Activated CD4-positive, alpha-beta T cell treated with anti-CD3 and anti-CD28 coated beads, Interleukin-2, amount 50 U/mL, for 24 hours (primary cell): ENCODE measurements at regions not wholly inside any gene's neighbourhood (a gene's known extent, or its start where the extent isn't known, plus 50 kb on each side); places are given as distances from the start of the nearest gene placed in this dataset.

Experiments used
- DNase-seq, 2 donors: peaks; one replicate each; pipeline ENCODE4 v3.0.0-alpha.2; 2020; ENCODE audit warnings: low read depth in 1 of 2, low spot score in 1 of 2

DNA sequence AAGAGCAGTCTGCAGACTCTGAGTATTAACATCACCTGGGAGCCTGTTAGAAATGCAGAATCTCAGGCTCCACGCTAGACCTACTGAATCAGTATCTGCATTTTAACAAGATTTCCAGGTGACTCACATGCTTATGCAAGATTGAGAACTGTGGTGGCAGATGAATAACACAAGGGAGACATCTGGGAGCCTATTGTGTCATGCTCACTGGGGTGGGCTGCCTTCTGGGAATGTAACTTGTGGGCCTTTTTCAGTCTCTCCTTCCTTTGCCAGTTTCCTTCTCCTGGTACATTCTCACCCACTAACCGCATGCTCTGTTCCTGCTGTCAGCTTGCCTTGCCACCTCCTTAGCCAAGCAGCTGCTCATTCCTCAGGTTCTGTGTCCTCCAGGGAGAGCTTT lies 176.6 kb upstream of the C9orf72 start:
- no peak for DNase-seq

DNA sequence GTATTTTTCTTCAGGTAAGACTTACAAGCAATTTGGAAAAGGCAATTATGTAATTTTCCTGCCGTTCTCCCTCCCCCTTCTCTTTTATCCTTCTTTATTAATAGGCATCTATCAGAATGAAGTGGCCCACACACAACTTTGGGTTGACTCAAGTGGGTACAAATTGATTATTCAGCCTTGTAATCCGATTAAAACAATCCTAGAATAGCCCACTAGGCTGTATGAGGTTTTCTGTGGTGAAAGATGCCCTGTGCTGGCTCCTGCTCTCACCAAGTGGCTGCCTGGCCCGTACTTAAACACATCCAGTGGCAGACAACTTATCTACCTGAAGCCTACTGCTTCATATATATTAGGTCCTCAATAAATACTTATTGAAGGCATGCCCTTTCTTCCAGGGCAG lies 177.3 kb upstream of the C9orf72 start:
- no peak for DNase-seq

- no peak for DNase-seq
Observed at GRCh38 chr9:27752069-27752468, 178.8 kb upstream of the C9orf72 start.

GRCh38 chr9:27755846-27756245 lies 182.6 kb upstream of the C9orf72 start:
- no peak for DNase-seq

DNA sequence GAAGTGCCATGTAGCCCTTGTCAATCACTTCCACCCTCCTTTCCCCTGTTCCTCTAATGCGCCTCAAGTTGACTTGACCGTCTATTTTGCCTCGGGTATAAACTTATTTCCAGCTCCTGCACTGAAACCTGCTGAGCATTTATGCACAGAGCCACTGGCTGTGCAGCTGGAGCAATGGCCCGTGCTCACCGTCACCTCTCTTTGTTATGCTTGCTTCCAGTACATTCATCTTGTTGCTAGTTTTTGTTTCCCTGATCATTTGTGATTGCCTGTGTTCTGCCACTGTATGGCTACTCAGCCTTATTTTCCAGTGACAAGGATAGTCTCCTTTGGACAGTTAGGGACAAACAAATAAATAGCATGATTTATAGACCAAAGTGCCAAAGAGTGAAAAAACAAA lies 183.1 kb upstream of the C9orf72 start:
- DNase-seq: no peak

- DNase-seq: no peak
Observed at GRCh38 chr9:27763831-27764230, 190.6 kb upstream of the C9orf72 start.

GRCh38 chr9:27765266-27766072 lies 192.2 kb upstream of the C9orf72 start:
- no peak for DNase-seq

DNA sequence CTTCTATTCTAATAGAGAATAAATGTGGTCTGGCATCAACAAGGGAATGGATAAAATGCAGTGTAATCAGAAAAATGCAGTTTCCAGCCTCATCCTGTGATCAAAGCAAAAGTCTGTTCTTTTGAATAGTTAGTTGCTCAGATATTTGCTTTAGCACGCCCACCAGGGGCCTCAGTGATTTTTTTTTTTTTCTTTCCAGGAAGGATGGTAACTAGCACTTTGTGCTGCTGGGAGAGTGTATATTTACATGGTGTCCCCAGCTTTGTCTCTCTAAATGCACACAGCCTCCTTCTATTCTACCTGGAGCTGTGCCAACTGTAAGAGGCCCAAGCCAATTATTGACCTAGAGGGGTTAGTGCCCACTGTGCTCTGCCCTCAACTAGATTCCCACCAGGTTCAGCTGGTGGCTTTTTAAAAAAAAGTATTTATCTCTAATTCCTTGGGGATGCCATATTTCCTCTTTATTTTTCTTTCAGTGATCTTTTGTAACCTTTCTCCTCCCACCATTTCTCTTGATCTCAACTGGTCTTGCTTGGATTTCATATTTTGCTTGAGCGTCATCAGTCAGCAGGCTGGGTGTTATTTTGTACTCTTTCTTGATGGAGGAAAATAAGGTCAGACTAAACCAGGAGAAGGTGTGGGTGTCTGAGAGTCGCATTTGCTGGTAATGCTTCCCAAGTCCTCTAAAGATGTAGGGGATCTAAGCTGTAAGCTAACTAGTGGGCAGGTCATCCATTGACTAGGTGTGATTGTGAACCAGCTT lies 193.0 kb upstream of the C9orf72 start:
- DNase-seq: no peak

DNA sequence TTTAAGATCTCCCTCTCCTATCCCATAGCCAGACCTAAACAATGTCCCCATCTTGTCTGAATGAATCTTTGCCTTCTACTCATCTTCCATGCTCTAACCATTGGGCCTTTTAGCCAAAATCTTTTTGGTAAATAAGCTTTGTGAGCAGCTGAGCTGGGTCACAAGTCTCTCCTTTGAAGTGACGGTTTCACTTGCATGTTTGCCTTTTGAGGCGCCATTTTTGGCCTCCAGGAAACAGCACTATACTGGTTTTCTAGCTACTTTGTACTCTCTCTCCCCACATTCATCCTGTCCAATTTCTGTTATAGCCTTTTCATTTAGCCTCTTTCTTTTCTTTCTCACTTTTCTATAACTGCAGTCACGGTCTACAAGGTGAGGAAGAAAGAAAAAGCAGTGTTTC lies 195.5 kb upstream of the C9orf72 start:
- DNase-seq: no peak

GRCh38 chr9:27770541-27770940 lies 197.3 kb upstream of the C9orf72 start:
- no peak for DNase-seq

- no peak for DNase-seq
Observed at GRCh38 chr9:27771803-27772545, 198.7 kb upstream of the C9orf72 start.

DNA sequence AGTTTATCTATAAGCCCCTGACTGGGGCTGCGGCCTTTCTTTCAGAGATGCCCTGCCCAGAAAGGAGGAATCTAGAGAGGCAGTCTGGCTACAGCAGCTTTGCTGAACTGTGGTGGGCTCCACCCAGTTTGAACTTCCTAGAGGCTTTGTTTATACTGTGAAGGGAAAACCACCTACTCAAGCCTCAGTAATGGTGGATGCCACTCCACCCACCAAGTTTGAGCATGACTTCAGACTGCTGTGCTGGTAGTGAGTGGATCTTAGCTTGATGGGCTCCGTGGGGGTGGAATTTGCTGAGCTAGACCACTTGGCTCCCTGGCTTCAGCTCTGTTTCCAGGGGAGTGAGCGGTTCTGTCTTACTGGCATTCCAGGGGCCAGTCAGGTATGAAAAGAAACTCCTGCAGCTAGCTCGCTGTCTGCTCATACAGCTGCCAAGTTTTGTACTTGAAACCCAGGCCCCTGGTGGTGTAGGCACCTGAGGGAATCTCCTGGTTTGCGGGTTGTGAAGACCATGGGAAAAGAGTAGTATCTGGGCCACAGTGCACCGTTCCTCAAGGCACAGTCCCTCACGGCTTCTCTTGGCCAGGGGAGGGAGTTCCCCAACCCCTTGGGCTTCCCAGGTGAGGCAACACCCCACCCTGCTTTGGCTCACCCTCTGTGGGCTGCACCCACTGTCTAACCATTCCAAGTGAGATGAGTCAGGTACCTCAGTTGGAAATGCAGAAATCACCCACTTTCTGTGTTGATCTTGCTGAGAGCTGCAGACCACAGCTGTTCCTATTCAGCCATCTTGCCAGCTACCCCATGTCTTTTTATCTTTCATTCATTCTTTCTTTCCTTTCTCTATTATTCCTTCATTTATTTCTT lies 211.8 kb upstream of the C9orf72 start:
- no peak for DNase-seq

DNA sequence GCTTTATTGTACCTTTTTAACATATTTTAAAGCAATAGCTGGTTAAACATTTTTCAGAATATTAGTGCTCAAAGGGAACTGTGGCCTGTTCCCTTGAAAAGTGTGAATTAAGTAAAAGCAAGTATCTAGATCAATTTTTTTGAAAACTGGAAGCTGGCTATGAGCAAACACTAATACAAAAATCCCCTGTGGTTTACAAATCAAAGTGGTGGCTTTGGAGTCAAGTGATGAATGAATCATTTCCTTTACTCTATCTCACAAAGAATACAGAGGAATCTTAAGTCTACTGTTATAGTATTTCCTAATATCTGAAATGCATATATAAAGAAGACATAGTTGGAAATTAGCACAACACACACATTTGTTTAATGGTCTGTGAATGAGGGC lies 212.4 kb upstream of the C9orf72 start:
- no peak for DNase-seq

- DNase-seq: no peak
Observed at GRCh38 chr9:27787891-27788290, 214.6 kb upstream of the C9orf72 start.

- DNase-seq: no peak
Observed at GRCh38 chr9:27791311-27791710, 218.0 kb upstream of the C9orf72 start.

DNA sequence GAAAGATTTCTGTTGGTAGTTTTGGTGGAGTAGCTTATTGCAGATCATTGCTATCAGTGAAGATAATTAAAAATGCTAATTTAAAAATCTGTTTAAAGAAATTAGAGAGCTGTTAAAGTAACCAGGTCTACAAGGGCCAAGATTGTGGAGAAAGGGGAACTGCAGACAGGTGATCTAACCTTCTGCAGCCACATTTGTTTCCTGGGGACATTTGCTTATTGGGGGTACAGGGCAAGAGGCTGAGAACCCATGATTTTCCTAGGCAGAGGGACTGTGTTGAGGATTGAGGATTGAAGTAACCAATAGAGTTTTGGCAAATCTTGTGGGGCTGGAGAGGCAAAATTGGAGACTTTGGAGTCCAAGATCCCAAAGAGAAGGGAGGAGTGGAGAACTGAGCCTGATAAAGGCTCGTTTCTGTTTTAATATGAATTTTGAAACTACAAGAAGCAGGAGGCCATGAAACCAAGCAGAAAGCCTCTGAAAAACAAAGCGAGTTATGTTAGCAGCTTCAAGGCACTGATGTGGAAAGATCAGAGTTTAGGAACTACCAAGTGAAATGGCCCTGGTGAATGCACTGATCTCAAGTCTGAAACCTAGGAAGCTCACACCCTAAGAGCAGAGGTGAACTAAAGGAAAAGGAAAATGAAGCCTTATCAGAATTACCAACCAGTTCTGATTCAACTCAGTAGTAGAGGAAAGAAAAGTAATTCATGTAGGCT lies 219.8 kb upstream of the C9orf72 start:
- DNase-seq: no peak

- no peak for DNase-seq
Observed at GRCh38 chr9:27799326-27799725, 226.0 kb upstream of the C9orf72 start.

DNA sequence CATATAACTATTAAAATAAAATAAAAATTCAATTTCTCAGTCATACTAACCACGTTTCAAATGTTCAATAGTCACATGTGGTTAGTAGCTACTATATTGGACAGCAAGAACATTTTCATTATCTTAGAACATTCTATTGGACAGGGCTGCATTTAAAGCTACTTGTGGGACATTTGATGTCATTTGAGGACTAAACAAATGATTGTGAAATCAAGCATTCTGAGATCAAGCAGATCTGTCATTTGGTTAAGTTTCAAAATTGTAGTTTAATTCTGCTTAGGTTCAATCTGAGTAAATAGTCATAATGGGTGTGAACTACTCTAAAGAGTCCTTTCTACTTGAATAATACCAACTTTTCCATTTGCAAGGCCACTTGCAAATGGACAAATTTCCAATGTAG lies 226.9 kb upstream of the C9orf72 start:
- no peak for DNase-seq

DNA sequence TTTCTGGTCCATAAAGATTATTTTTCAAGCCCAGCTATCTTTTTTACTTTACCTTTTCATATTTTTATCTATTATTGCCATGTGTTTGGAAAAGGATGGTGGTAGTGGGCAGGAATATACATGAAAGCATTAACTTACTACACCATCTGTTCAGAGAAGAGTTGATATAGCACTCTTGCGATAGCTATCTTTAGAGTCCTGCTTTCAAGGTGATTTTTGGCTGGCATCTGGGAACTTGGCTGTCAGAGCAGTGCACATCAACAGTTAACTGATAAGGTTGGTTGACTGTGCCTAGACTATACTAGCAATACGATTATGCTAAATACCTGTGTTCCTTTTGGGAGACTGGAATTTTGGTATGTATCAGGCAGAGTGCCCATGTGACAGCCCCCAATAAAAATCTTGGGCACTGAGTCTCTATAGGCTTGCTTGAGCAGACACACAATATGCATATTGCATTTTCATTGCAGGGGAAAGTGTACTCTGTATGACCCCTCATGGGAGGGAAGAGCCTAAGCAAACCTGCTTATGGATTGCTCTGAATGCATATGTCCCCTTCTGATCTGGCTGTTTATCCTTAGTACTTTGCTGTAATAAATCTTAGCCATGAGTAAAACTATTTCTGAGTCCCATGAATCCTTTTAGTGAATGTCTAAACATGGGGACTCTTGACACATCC lies 227.6 kb upstream of the C9orf72 start:
- no peak for DNase-seq

- no peak for DNase-seq
Observed at GRCh38 chr9:27801545-27801944, 228.3 kb upstream of the C9orf72 start.
